ENCODE measurements at regions not wholly inside any gene's neighbourhood (a gene's known extent, or its start where the extent isn't known, plus 50 kb on each side); places are given as distances from the start of the nearest gene placed in this dataset.

DNA sequence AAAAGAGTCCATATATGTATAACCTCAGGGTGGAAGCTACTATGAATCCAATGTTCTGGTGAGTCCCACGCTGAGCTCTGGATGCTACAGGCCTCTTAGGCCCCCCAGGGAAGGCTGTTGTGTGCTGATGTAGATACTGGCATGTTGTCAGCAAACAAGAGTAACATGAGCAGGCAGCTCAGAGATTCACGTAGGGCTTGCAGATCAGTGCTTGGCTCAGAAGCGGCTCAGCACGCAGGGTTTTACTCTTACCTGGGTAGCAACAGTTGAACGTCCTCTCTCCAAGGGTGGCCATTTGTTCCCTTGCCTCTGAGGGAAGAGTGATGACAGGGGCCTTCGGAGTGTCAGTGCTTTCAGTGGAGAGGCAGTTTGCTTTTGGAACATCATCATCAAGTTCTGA lies 93.4 kb downstream of the ZFP64 start:
- H3F3A ChIP-seq (ENCODE audit: low read depth) = no peaks in the 10 kb centered on the region
- H4K20me1 ChIP-seq (ENCODE audit: insufficient read depth, low read length, poor library complexity, severe bottlenecking) = no peaks in the 10 kb centered on the region
- H3K9ac ChIP-seq (ENCODE audit: low read depth, low read length, poor library complexity, severe bottlenecking) = no peak overlapping the region
- peaks cover 13% of the 10 kb centered on the region for H3K4me1 ChIP-seq (ENCODE audit: insufficient read depth, low read length, poor library complexity, severe bottlenecking)
- H3K79me2 ChIP-seq (ENCODE audit: insufficient read depth, low read length) = no peaks in the 10 kb centered on the region
- no peaks in the 10 kb centered on the region for H3K27me3 ChIP-seq (ENCODE audit: insufficient read depth, low read length, poor library complexity, severe bottlenecking)
- no peak overlapping the region for H3K4me3 ChIP-seq (ENCODE audit: low read length, poor library complexity, severe bottlenecking)
- no peaks in the 10 kb centered on the region for H3K9me2 ChIP-seq (replicated peaks; ENCODE audit: low read depth, low read length)
- H3K4me2 ChIP-seq (ENCODE audit: low read depth, low read length, poor library complexity, severe bottlenecking) = no peak overlapping the region
- no peaks in the 10 kb centered on the region for H3K36me3 ChIP-seq (ENCODE audit: insufficient read depth, low read length)
- no peaks in the 10 kb centered on the region for H3K9me3 ChIP-seq (ENCODE audit: insufficient read depth, low read depth, low read length)
- TF ChIP-seq, protein P1, sequence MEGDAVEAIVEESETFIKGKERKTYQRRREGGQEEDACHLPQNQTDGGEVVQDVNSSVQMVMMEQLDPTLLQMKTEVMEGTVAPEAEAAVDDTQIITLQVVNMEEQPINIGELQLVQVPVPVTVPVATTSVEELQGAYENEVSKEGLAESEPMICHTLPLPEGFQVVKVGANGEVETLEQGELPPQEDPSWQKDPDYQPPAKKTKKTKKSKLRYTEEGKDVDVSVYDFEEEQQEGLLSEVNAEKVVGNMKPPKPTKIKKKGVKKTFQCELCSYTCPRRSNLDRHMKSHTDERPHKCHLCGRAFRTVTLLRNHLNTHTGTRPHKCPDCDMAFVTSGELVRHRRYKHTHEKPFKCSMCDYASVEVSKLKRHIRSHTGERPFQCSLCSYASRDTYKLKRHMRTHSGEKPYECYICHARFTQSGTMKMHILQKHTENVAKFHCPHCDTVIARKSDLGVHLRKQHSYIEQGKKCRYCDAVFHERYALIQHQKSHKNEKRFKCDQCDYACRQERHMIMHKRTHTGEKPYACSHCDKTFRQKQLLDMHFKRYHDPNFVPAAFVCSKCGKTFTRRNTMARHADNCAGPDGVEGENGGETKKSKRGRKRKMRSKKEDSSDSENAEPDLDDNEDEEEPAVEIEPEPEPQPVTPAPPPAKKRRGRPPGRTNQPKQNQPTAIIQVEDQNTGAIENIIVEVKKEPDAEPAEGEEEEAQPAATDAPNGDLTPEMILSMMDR (conservative IDR thresholded peaks at IDR 0.05; ENCODE audit: low read length) = no peak
- no peak for TF ChIP-seq EZH2phosphoT487 (IDR thresholded peaks at IDR 0.05; ENCODE audit: borderline replicate concordance)
- no peak overlapping the region for H2AFZ ChIP-seq (ENCODE audit: low read length)

DNA sequence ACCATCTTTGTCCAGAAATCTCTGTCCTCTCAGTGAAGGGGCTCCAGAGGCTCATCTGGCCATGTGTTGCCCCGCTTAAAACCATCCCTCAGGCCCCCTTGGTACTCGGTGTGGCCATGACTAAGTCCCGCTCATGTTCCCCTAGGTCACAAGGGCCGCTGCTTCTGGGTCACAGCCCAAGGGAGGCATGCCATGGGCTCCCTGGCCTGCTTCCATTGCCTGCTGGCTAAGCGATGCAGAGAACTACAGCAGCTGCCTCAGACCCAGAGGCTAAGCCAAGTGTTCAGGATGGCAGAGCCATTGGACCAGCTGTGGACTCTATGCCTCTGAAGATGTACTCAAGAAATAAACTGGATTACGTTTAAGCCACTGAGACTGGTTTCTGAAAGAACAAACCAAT lies 95.5 kb downstream of the ZFP64 start:
- no peak overlapping the region for H3K4me2 ChIP-seq (ENCODE audit: low read depth, low read length, poor library complexity, severe bottlenecking)
- TF ChIP-seq EZH2phosphoT487 (IDR thresholded peaks at IDR 0.05; ENCODE audit: borderline replicate concordance) = no peak
- TF ChIP-seq, protein P1 (conservative IDR thresholded peaks at IDR 0.05; ENCODE audit: low read length) = no peak
- no peak overlapping the region for H3K4me3 ChIP-seq (ENCODE audit: low read length, poor library complexity, severe bottlenecking)
- H3K36me3 ChIP-seq (ENCODE audit: insufficient read depth, low read length) = no peaks in the 10 kb centered on the region
- H4K20me1 ChIP-seq (ENCODE audit: insufficient read depth, low read length, poor library complexity, severe bottlenecking) = no peaks in the 10 kb centered on the region
- no peak overlapping the region for H3K9ac ChIP-seq (ENCODE audit: low read depth, low read length, poor library complexity, severe bottlenecking)
- H2AFZ ChIP-seq (ENCODE audit: low read length) = no peak overlapping the region
- no peaks in the 10 kb centered on the region for H3K9me2 ChIP-seq (replicated peaks; ENCODE audit: low read depth, low read length)
- H3K27me3 ChIP-seq (ENCODE audit: insufficient read depth, low read length, poor library complexity, severe bottlenecking) = no peaks in the 10 kb centered on the region
- H3F3A ChIP-seq (ENCODE audit: low read depth) = no peaks in the 10 kb centered on the region
- no peaks in the 10 kb centered on the region for H3K9me3 ChIP-seq (ENCODE audit: insufficient read depth, low read depth, low read length)
- no peaks in the 10 kb centered on the region for H3K79me2 ChIP-seq (ENCODE audit: insufficient read depth, low read length)
- H3K4me1 ChIP-seq (ENCODE audit: insufficient read depth, low read length, poor library complexity, severe bottlenecking) = no peaks in the 10 kb centered on the region

DNA sequence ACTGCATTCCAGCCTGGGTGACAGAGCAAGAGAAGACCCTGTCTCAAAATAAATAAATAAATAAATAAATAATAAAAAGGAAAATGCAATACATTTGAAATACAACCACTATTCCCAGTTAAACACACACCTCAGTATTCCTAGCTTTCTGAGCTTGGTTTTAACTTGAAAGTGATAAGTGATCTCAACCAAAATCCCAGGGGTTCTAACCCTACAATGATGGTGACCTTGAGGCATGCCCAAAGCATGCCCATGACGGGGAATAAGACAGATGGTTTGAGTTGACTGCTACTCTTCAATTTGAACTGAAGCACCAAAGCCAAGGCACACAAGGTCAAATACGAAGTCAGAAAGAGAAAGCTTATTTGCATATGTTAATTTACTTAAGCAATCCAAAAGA lies 96.9 kb downstream of the ZFP64 start:
- H3K36me3 ChIP-seq (ENCODE audit: insufficient read depth, low read length) = no peaks in the 10 kb centered on the region
- no peak overlapping the region for H3K4me2 ChIP-seq (ENCODE audit: low read depth, low read length, poor library complexity, severe bottlenecking)
- no peak for TF ChIP-seq EZH2phosphoT487 (IDR thresholded peaks at IDR 0.05; ENCODE audit: borderline replicate concordance)
- TF ChIP-seq, protein P1 (conservative IDR thresholded peaks at IDR 0.05; ENCODE audit: low read length) = no peak
- no peaks in the 10 kb centered on the region for H3F3A ChIP-seq (ENCODE audit: low read depth)
- no peak overlapping the region for H2AFZ ChIP-seq (ENCODE audit: low read length)
- no peaks in the 10 kb centered on the region for H3K9me2 ChIP-seq (replicated peaks; ENCODE audit: low read depth, low read length)
- H3K9ac ChIP-seq (ENCODE audit: low read depth, low read length, poor library complexity, severe bottlenecking) = no peak overlapping the region
- H3K9me3 ChIP-seq (ENCODE audit: insufficient read depth, low read depth, low read length) = no peaks in the 10 kb centered on the region
- no peak overlapping the region for H3K4me3 ChIP-seq (ENCODE audit: low read length, poor library complexity, severe bottlenecking)
- H3K27me3 ChIP-seq (ENCODE audit: insufficient read depth, low read length, poor library complexity, severe bottlenecking) = no peaks in the 10 kb centered on the region
- H3K79me2 ChIP-seq (ENCODE audit: insufficient read depth, low read length) = no peaks in the 10 kb centered on the region
- H3K4me1 ChIP-seq (ENCODE audit: insufficient read depth, low read length, poor library complexity, severe bottlenecking) = no peaks in the 10 kb centered on the region
- no peaks in the 10 kb centered on the region for H4K20me1 ChIP-seq (ENCODE audit: insufficient read depth, low read length, poor library complexity, severe bottlenecking)
